GM12891 (cell line): ENCODE measurements at regions not wholly inside any gene's neighbourhood (a gene's known extent, or its start where the extent isn't known, plus 50 kb on each side); places are given as distances from the start of the nearest gene placed in this dataset.
"Not testable (repeated sequence)": the region's sequence is repeated elsewhere in the genome, so short reads cannot be mapped to it uniquely, and the experiment has no call there.

ENCODE experiments used
- POLR2A ChIP-seq: IDR thresholded peaks from 2 replicates; pipeline ENCODE4 v1.6.1; 2011; ENCODE audit warnings: low read depth, low read length, control low read depth
- POLR2AphosphoS5 ChIP-seq: IDR thresholded peaks from 2 replicates; pipeline ENCODE4 v1.6.1; 2011; ENCODE audit warnings: low read depth, low read length, control low read depth

- TF ChIP-seq POLR2A, POLR2AphosphoS5: not testable (repeated sequence)
Measured at GRCh38 chr6:57878792-57879191, 561.4 kb downstream of the PRIM2 start.
